ENCODE measurements at regions not wholly inside any gene's neighbourhood (a gene's known extent, or its start where the extent isn't known, plus 50 kb on each side); places are given as distances from the start of the nearest gene placed in this dataset.

DNA sequence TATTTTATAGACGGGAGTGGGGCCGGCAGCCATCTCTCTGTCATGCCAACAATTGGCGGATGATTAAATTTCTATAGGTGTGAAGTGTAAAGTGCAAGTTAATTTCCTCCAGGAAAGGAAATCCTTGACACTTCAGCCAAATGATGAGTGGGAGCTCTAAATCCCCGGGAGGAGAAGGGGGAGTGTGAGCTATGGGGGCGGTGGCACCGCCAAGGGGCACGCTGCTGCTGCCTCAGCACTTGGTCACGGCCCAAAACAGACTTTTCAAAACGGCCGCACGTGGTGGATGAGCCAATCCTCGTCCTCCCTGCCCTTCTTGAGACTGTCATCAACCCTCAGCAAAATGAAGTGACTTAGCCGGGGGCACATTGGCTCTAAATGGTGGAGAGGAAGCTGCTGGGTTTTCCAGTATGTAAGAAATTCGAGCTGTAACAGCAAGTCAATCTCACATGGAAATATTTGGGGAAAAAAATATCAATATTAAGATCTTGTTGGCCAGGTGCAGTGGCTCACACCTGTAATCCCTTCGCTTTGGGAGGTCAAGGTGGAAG, 200.8 kb downstream of the TFCP2L1 start:
- TF ChIP-seq, protein P1, sequence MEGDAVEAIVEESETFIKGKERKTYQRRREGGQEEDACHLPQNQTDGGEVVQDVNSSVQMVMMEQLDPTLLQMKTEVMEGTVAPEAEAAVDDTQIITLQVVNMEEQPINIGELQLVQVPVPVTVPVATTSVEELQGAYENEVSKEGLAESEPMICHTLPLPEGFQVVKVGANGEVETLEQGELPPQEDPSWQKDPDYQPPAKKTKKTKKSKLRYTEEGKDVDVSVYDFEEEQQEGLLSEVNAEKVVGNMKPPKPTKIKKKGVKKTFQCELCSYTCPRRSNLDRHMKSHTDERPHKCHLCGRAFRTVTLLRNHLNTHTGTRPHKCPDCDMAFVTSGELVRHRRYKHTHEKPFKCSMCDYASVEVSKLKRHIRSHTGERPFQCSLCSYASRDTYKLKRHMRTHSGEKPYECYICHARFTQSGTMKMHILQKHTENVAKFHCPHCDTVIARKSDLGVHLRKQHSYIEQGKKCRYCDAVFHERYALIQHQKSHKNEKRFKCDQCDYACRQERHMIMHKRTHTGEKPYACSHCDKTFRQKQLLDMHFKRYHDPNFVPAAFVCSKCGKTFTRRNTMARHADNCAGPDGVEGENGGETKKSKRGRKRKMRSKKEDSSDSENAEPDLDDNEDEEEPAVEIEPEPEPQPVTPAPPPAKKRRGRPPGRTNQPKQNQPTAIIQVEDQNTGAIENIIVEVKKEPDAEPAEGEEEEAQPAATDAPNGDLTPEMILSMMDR (IDR thresholded peaks at IDR 0.05), result no peak
- no peak for TF ChIP-seq EZH2 (IDR thresholded peaks at IDR 0.05; ENCODE audit: borderline replicate concordance, insufficient read depth, low read depth, low read length, poor library complexity, severe bottlenecking)

Data from B cell (primary cell).